ENCODE measurements at regions not wholly inside any gene's neighbourhood (a gene's known extent, or its start where the extent isn't known, plus 50 kb on each side); places are given as distances from the start of the nearest gene placed in this dataset.

- DNase-seq: no peak
These were observed 363.1 kb downstream of the ENC1 start for GRCh38 chr5:74277418-74277817.

GRCh38 chr5:74275171-74275992 is 365.1 kb downstream of the ENC1 start:
- DNase-seq: no peak

- no peak for DNase-seq
These were observed 366.2 kb downstream of the ENC1 start for GRCh38 chr5:74274326-74274725.

- no peak for DNase-seq
These were observed 367.6 kb downstream of the ENC1 start for GRCh38 chr5:74272831-74273451.

- DNase-seq: no peak
These were observed 368.3 kb downstream of the ENC1 start for GRCh38 chr5:74272024-74272775.

GRCh38 chr5:74268297-74268696 is 372.2 kb downstream of the ENC1 start:
- DNase-seq: no peak

GRCh38 chr5:74266836-74267235 is 373.7 kb downstream of the ENC1 start:
- no peak for DNase-seq

GRCh38 chr5:74266132-74266531 is 374.4 kb downstream of the ENC1 start:
- no peak for DNase-seq

- no peak for DNase-seq
These were observed 377.9 kb downstream of the ENC1 start for GRCh38 chr5:74262544-74263207.

GRCh38 chr5:74261866-74262265 is 378.7 kb downstream of the ENC1 start:
- no peak for DNase-seq

- no peak for DNase-seq
These were observed 379.1 kb downstream of the ENC1 start for GRCh38 chr5:74261421-74261820.

- DNase-seq: no peak
These were observed 381.0 kb downstream of the ENC1 start for GRCh38 chr5:74259572-74259971.

- no peak for DNase-seq
These were observed 382.2 kb downstream of the ENC1 start for GRCh38 chr5:74258314-74258665.

- no peak for DNase-seq
These were observed 382.7 kb downstream of the ENC1 start for GRCh38 chr5:74257645-74258313.

GRCh38 chr5:74257060-74257527 is 383.4 kb downstream of the ENC1 start:
- DNase-seq: no peak

- DNase-seq: no peak
These were observed 384.7 kb downstream of the ENC1 start for GRCh38 chr5:74255692-74256392.

GRCh38 chr5:74254257-74254656 is 386.3 kb downstream of the ENC1 start:
- DNase-seq: no peak

GRCh38 chr5:74252044-74252443 is 388.5 kb downstream of the ENC1 start:
- DNase-seq: no peak

- no peak for DNase-seq
These were observed 389.1 kb downstream of the ENC1 start for GRCh38 chr5:74251141-74252035.

GRCh38 chr5:74250304-74251102 is 390.0 kb downstream of the ENC1 start:
- no peak for DNase-seq

All from activated CD4-positive, alpha-beta T cell treated with anti-CD3 and anti-CD28 coated beads, Interleukin-2, amount 50 U/mL, for 1 hour (primary cell).